OCI-LY3 (cell line): ENCODE measurements at regions not wholly inside any gene's neighbourhood (a gene's known extent, or its start where the extent isn't known, plus 50 kb on each side); places are given as distances from the start of the nearest gene placed in this dataset.
"Not testable (repeated sequence)": the region's sequence is repeated elsewhere in the genome, so short reads cannot be mapped to it uniquely, and the experiment has no call there.

ENCODE experiments used
- H2AFZ ChIP-seq: fragments of 200-600, 300-600 bp; shearing (Covaris generic); 2 replicates; pipeline ENCODE4 v1.6.0; 2014; ENCODE audit warnings: antibody characterized with exemption, low read depth, low read length
- H3K27ac ChIP-seq: fragments of 200-600, 300-600 bp; sonication (generic); 2 replicates; pipeline ENCODE4 v1.5.1; 2014; ENCODE audit warnings: mild to moderate bottlenecking, low read length, moderate library complexity, mixed read lengths
- H3K27me3 ChIP-seq: fragments of 200-600, 300-600 bp; sonication (generic); 2 replicates; pipeline ENCODE4 v1.6.1; 2014; ENCODE audit warnings: low read depth, low read length, mixed read lengths
- H3K36me3 ChIP-seq: fragments of 200-600, 300-600 bp; sonication (generic); replicated peaks from 2 replicates; pipeline ENCODE3; 2014; ENCODE audit warnings: low read depth, low read length, mixed read lengths
- H3K4me1 ChIP-seq: fragments of 300-600, 200-600 bp; sonication (generic); 2 replicates; pipeline ENCODE4 v1.6.1; 2014; ENCODE audit warnings: low read length, mixed read lengths
- H3K4me2 ChIP-seq: fragments of 200-600, 300-600 bp; sonication (generic); 2 replicates; pipeline ENCODE4 v1.6.1; 2014; ENCODE audit warnings: low read length, mixed read lengths
- H3K4me3 ChIP-seq: fragments of 300-600, 200-600 bp; sonication (generic); 2 replicates; pipeline ENCODE4 v1.5.1; 2014; ENCODE audit warnings: antibody characterized with exemption, mild to moderate bottlenecking, low read length, moderate library complexity
- H3K79me2 ChIP-seq: fragments of 300-600, 200-600 bp; shearing (Covaris generic); 2 replicates; pipeline ENCODE4 v1.6.1; 2014; ENCODE audit warnings: mild to moderate bottlenecking, low read length, mixed read lengths
- H3K9ac ChIP-seq: fragments of 300-600, 200-600 bp; shearing (Covaris generic); 2 replicates; pipeline ENCODE4 v1.6.0; 2014; ENCODE audit warnings: mild to moderate bottlenecking, low read length, moderate library complexity
- H3K9me3 ChIP-seq: fragments of 200-600, 300-600 bp; shearing (Covaris generic); 2 replicates; pipeline ENCODE4 v1.6.1; 2014; ENCODE audit warnings: low read length, mixed read lengths; ENCODE audit not compliant: insufficient read depth
- H4K20me1 ChIP-seq: fragments of 200-600, 300-600 bp; sonication (generic); 2 replicates; pipeline ENCODE4 v1.6.1; 2016; ENCODE audit warnings: low read length, mixed read lengths; ENCODE audit not compliant: insufficient read depth

GRCh38 chr9:41738681-41739080 is 390.5 kb downstream of the CNTNAP3B start:
- H2AFZ ChIP-seq, H3K36me3 ChIP-seq, H3K79me2 ChIP-seq, H3K27ac ChIP-seq, H4K20me1 ChIP-seq, H3K9me3 ChIP-seq, H3K9ac ChIP-seq, H3K4me3 ChIP-seq, H3K4me2 ChIP-seq, H3K27me3 ChIP-seq, H3K4me1 ChIP-seq: not testable (repeated sequence)

GRCh38 chr9:41699190-41699589 is 430.0 kb downstream of the CNTNAP3B start:
- not testable (repeated sequence) for H4K20me1 ChIP-seq, H3K27me3 ChIP-seq, H3K9ac ChIP-seq, H3K27ac ChIP-seq, H2AFZ ChIP-seq, H3K4me1 ChIP-seq, H3K9me3 ChIP-seq, H3K79me2 ChIP-seq, H3K36me3 ChIP-seq, H3K4me2 ChIP-seq, H3K4me3 ChIP-seq

DNA sequence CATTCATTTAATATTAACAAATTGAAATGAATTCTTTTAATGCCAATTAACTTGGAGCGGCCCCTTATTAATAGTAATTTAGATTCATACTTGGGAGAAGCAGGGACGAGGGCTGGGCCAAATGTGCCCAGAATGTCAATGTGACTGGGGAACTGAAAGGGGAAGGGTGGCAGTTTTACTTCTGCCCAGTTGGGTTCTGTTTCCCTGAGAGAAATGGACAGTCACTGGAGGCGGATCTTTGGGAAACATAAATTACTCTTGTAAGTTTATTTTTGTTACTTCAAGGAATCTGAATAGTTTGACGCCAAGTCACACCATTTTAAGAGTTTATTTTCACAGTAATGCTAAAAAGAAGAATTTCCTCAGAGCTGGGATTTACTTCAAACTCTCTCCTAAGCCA is 432.1 kb downstream of the CNTNAP3B start:
- H3K9me3 ChIP-seq, H3K9ac ChIP-seq, H3K79me2 ChIP-seq, H3K4me3 ChIP-seq, H2AFZ ChIP-seq, H3K36me3 ChIP-seq, H3K27ac ChIP-seq, H3K27me3 ChIP-seq, H4K20me1 ChIP-seq, H3K4me1 ChIP-seq: not testable (repeated sequence)
- peak overlapping the region; percentile 9; the same call in 1 of the 2 replicates for H3K4me2 ChIP-seq

DNA sequence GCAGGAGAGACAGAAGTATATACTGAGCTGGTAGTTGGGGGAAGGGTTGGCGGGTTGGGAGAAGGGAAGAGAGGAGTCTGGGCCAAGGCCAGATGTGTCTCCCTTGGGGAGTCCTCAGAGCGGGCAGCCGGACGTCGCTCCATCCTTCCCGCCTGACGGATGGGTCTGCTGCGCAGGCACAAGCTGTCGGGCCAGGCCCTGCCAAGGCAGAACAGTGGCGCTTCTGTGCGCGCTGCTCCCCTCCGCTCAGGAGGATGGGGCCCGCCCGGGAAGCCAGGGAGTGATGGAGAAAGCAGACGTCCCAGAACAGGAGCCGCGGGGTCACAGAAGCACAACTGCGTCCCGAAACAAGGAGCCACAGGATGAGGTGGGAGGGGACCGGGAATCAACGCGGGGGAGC is 449.9 kb downstream of the CNTNAP3B start:
- not testable (repeated sequence) for H3K9me3 ChIP-seq, H4K20me1 ChIP-seq, H3K9ac ChIP-seq, H3K4me1 ChIP-seq, H3K4me2 ChIP-seq, H3K27ac ChIP-seq, H3K36me3 ChIP-seq, H3K79me2 ChIP-seq, H3K27me3 ChIP-seq, H2AFZ ChIP-seq, H3K4me3 ChIP-seq

- H3K27me3 ChIP-seq, H3K9me3 ChIP-seq, H3K4me1 ChIP-seq, H2AFZ ChIP-seq, H3K4me2 ChIP-seq, H3K9ac ChIP-seq, H3K79me2 ChIP-seq, H3K27ac ChIP-seq, H4K20me1 ChIP-seq, H3K4me3 ChIP-seq, H3K36me3 ChIP-seq: not testable (repeated sequence)
Measured at GRCh38 chr9:41663497-41664036, 465.7 kb downstream of the CNTNAP3B start.

DNA sequence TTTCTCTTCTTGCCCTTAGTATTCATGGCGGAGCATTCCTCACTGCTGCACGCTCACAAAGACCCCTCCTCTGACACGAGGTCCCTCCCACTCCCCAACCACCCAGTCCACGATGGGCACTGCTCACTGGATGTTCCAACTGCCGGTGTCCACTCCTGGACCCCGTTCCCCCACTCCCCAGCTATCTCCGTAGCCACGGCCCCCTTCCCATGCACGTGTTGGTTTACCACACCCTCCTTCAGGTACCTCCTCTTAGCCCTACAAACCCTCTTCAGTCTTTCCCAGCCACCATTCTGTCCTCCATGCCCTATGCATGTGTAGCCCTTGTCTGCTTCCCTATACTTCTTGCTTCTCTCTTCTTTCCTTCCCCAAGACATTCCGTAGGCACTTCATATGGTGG is 469.6 kb upstream of the ZNG1F start:
- H3K4me2 ChIP-seq, H3K4me3 ChIP-seq, H3K9ac ChIP-seq, H3K27ac ChIP-seq, H3K79me2 ChIP-seq, H3K9me3 ChIP-seq, H4K20me1 ChIP-seq, H2AFZ ChIP-seq, H3K27me3 ChIP-seq, H3K4me1 ChIP-seq, H3K36me3 ChIP-seq: not testable (repeated sequence)

DNA sequence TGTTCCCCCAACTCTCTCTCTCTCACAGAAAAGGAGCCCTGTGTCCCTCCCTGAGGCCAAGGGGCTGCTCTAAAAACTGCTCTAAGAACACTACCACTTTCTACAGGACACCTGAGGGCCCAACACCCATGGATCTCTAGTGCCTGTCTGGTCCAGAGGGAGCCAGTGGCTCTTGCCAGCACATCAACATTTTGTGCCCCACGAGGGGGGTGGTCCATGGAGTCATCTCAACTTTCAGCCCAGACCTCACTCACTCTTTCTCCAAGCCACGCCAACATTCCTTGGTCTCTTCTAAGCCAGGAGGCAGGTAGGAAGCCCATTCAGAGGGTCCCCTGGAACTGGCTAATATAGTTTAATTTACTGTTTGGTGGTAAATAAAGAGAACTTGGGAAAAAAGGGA is 469.0 kb upstream of the ZNG1F start:
- not testable (repeated sequence) for H3K27ac ChIP-seq, H2AFZ ChIP-seq, H3K36me3 ChIP-seq, H3K4me1 ChIP-seq, H3K9me3 ChIP-seq, H3K9ac ChIP-seq, H3K79me2 ChIP-seq, H4K20me1 ChIP-seq, H3K4me2 ChIP-seq, H3K4me3 ChIP-seq, H3K27me3 ChIP-seq

- not testable (repeated sequence) for H2AFZ ChIP-seq, H3K27me3 ChIP-seq
Measured at GRCh38 chr9:41657141-41657540, 468.0 kb upstream of the ZNG1F start.

DNA sequence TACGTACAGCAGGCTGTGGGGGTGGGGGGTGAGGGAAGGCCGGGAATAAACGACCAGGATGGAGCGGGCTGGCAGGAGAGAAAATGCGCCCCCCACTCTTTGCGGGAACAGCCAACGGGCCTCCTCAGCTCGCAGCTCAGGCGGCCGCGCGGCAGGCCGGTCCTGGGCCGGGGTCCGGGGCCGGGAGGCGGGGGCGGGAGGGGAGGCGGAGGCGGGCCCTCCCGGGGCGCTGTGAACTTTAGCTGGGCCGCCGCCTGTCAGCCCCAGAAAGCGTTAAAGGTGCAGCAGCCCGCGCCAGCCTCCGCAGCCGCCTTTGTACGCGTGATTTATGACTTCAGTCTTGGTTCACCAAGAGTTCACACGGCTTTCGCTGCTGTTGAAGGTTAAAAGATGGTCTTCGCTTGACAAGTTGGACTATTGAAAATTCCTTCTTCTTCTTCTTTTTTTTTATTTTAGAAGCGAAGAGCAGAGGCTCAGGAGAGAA is 466.0 kb upstream of the ZNG1F start:
- H3K79me2 ChIP-seq, H3K9me3 ChIP-seq, H3K9ac ChIP-seq, H2AFZ ChIP-seq, H3K4me3 ChIP-seq, H4K20me1 ChIP-seq, H3K27me3 ChIP-seq, H3K4me2 ChIP-seq, H3K4me1 ChIP-seq, H3K36me3 ChIP-seq, H3K27ac ChIP-seq: not testable (repeated sequence)

More at GRCh38 chr9:41657141-41657540, 468.0 kb upstream of the ZNG1F start:
- not testable (repeated sequence) for H3K4me3 ChIP-seq, H3K9ac ChIP-seq, H3K27ac ChIP-seq, H3K36me3 ChIP-seq, H4K20me1 ChIP-seq, H3K79me2 ChIP-seq, H3K4me2 ChIP-seq, H3K4me1 ChIP-seq, H3K9me3 ChIP-seq

DNA sequence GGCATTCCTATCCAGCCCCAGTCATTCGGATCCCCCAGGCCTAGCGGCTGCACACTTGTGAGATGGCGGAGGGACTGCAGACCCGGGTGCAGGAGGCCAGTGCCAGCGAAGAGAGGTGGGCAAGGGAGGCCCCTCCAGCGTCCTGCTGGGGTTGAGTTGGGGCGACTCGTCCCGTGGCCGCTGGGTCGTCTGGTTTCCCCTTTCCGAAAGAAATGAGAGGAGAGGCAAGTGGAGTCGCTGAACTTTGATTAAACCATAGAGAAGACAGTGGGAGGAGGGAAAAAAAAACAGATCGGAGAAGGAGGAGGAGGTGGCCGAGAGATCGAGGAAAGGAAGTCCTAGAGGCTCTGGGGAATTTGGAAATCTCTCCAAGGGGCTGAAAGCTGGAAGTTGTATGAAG is 465.2 kb upstream of the ZNG1F start:
- H3K36me3 ChIP-seq, H4K20me1 ChIP-seq, H3K9me3 ChIP-seq, H2AFZ ChIP-seq, H3K4me2 ChIP-seq, H3K27ac ChIP-seq, H3K27me3 ChIP-seq, H3K9ac ChIP-seq, H3K4me1 ChIP-seq, H3K4me3 ChIP-seq, H3K79me2 ChIP-seq: not testable (repeated sequence)
